IPS-NIHi11 (cell line): ENCODE measurements at regions not wholly inside any gene's neighbourhood (a gene's known extent, or its start where the extent isn't known, plus 50 kb on each side); places are given as distances from the start of the nearest gene placed in this dataset.
"Not testable (repeated sequence)": the region's sequence is repeated elsewhere in the genome, so short reads cannot be mapped to it uniquely, and the experiment has no call there.

Experiments
- DNase-seq: peaks from one replicate; pipeline ENCODE4 v3.0.0; 2012; ENCODE audit warnings: mixed read lengths, low spot score

GRCh38 chr4:189707227-189707626 lies 233.4 kb upstream of the FRG1 start:
- DNase-seq: not testable (repeated sequence)

DNA sequence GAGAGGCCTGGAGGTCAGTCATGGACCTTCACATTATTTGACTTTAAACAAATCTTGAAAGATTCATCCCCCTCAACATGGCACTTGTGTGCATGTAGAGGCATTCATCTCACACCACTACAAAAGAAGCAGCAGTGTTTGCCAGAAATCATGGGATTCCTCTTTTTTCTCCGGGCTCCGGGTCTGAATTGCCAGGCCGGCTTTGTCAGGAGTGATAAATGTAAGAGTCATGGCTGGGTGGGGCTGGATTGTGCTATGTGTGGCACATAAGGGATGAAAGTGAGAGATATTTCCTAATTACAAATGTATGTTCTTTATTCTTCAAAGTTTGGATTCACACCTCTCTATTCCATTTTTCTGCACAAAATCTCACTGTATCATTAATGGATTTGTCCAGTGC lies 228.7 kb upstream of the FRG1 start:
- not testable (repeated sequence) for DNase-seq

DNA sequence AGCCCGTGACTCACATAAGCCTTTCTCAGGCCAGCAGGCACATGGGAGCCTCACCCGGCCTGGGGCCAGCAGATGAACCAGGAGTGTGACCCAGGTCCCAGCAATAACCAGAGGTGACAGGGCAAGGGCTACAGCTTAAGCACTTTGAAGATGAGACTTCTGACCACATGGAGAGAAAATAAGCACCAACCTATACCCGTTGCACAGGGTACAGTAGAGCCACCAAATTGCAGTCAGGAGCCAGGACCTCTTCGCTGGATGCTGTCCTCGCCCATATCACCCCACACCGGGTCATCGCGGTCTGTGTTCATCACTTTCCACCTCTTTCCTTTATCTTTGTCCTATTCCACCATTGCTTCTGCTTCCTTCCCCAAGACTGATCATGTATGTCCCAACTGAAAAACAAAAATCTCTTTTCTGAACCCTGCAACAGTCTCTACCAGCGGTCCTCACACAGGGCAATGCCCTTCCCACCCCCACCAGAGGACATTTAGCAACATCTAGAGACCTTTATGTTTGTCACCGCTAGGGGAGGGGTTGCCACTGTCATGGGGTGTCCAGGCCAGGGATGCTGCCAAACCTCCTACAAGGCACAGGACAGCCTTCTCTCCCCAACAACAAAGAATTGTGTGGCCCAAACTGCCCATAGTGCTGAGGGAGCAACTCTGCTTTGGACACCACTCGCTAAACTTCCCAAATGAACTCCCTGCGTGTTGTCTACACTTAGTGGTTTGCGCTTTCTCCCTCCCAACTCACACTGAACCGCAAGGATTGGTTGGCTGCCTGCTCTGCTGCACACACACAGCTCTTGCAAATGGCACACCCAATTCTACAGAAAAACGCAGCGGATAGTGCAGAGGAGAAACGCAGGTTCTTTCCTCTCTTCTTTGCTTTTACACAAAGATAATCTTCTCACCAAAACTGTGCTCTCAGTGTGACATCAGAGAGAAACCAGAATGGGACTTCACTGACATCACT lies 219.4 kb upstream of the FRG1 start:
- DNase-seq: not testable (repeated sequence)

DNA sequence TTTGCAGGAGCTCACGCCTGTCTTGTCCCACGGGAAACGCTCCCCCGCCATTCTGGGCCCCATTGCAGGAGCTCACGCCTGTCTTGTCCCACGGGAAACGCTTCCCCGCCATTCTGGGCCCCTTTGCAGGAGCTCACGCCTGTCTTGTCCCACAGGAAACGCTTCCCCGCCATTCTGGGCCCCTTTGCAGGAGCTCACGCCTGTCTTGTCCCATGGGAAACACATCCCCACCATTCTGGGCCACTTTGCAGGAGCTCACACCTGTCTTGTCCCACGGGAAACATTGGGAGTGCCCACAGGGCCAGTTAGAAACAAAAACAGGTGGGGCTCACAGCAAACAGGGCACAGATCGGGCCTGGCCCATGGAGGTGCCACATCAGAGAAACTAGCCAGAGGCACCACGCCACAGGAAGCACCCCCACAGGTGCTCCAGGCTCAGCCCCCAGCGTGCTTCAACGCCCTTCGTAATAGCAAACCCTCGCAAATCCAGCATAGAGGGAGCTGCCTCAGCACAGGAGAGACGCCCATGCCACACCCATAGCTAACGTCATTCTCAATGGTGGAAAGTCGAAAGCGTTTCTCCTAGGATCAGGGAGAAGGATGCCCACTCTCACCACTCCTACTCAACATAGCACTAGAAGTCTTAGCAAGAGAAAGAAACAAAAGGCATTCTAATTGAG lies 218.2 kb upstream of the FRG1 start:
- DNase-seq: not testable (repeated sequence)

DNA sequence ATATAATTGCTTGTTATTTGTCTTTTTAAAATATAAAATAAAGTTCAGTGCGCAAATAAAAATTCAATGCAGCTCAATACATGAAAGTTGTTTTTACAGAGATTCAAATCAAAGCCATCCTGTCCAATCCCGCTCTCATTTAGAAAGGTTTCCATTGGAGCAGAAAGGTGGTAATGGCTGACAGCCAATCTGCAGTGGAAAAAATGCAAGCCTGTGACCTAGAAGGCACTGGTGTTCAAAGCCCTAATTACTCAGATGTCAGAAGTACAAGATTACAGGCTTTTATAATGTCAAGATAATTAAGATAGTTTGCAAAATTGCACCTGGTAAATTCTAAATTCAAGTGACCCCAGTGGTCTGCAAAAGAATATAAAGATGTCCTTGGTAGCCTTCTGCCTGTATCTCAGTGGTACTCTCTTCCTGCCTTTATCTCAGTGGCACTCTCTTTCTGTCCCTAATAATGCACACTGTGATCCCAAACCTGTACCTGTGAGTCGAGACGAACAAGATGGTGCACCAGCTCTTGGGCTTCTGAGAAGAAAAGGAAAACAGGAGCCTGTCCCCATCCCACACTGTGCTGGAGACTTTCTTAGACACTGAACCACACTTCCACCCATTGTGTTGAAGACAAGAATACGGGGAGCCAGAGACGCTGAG lies 212.6 kb upstream of the FRG1 start:
- not testable (repeated sequence) for DNase-seq

DNA sequence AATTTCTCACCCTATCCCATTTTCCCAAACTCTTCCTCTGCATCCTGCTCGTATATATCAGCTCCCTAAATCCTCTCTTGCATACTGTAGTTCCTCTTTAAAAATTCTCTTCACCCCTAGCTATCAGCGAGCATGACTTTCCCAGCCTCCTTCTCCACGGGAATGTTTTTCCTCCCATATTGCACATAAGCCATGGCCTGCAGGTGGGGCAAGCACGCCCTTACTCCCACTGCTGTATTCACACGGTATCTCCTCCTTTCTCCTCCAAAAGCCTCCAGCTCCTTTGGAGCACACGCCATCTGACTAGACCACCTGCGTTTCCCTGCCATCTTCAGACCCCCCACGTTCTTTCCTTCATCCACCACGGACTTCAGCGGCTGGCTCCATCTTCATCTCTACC lies 208.7 kb upstream of the FRG1 start:
- DNase-seq: not testable (repeated sequence)

- not testable (repeated sequence) for DNase-seq
Observed at GRCh38 chr4:189733507-189733906, 207.2 kb upstream of the FRG1 start.

- not testable (repeated sequence) for DNase-seq
Observed at GRCh38 chr4:189734648-189735267, 205.9 kb upstream of the FRG1 start.

GRCh38 chr4:189736656-189737055 lies 204.0 kb upstream of the FRG1 start:
- not testable (repeated sequence) for DNase-seq

DNA sequence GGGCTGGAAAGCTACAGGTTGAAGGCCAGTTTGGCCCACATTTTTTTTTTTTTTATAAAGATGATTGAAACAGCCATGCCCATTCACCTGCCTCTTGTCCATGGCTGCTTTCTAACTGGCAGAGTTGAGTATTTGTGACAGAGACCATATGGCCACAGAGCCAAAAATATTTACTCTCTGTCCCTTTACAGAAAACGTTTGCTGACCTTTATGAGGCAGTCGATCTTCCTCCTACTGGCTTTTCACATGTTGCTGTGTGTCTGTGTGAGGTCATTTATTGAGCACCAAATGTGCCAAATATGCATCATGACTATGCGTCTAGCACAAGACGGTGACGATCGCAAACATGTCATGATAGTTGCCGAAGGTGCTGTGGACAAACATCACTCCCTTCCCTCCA lies 200.6 kb upstream of the FRG1 start:
- DNase-seq: not testable (repeated sequence)

DNA sequence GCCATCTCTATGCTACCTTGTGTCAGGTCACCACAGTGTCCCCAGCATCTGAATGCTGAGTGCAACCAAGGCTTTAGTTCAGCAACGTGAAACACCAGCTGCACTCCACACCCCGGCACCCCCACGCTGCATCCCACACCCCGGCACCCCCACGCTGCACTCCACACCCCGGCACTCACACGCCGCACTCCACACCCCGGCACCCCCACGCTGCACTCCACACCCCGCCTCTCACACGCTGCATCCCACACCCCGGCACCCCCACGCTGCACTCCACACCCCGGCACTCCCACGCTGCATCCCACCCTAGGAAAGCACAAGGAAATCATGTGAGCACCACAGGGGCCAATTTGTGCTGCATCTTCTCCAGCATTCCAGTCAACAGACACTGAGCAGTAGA lies 199.8 kb upstream of the FRG1 start:
- no peak for DNase-seq

GRCh38 chr4:189753092-189753491 lies 187.6 kb upstream of the FRG1 start:
- not testable (repeated sequence) for DNase-seq

- DNase-seq: no peak
Observed at GRCh38 chr4:189763583-189763982, 177.1 kb upstream of the FRG1 start.

DNA sequence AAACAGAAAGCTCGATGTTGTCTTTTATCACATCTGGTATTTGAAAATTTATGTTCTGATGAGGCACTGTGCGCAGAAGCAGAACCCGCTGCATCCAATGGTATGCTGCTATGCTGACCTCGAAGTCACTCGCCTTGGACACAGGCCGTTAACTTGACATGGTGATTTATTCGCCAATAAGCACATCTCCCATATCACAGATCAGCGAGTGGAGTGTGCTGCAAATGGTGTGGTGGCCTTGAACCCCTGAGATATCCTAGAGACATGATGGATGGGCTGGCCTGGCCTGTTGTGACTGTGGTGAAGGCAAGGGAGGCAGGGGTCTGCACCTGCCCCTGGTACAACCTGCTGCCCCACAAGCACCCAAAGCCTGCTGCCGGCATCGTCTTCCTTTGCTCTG lies 175.4 kb upstream of the FRG1 start:
- DNase-seq: no peak

GRCh38 chr4:189765736-189766135 lies 174.9 kb upstream of the FRG1 start:
- no peak for DNase-seq

- DNase-seq: no peak
Observed at GRCh38 chr4:189767941-189768340, 172.7 kb upstream of the FRG1 start.

GRCh38 chr4:189769131-189769530 lies 171.5 kb upstream of the FRG1 start:
- DNase-seq: peak; percentile 32

DNA sequence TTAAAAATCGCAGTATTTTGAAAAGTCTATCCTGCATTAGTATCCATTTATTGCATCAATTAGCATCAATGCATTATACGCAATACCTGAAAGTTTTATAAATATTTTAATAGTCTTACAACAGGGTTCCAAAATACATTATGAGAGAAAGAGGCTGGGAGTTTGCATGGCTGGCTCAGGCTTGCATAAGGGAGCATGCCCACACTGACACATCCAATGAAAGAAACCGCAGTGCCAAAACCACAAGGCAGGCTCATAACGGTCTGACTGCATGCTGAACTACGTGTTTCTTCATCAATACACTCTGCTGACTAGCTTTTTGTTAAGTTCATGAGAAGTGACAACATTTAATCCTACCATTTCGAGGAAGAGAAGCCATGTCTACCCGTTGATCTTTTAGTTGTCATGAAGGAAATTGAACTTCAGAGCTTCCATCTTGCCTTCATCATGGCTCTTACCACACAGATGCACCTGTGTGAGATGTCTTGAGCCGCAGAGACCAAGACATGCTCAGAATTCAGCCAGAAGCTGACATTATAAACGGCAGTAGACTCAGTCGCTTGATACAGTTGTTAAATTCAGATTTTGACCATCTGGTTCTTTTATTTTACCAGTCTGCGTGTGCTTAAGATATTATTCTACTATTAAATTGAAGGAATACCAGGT lies 168.8 kb upstream of the FRG1 start:
- no peak for DNase-seq

GRCh38 chr4:189773909-189774308 lies 166.8 kb upstream of the FRG1 start:
- DNase-seq: peak; percentile 19

- no peak for DNase-seq
Observed at GRCh38 chr4:189779281-189779980, 161.2 kb upstream of the FRG1 start.

DNA sequence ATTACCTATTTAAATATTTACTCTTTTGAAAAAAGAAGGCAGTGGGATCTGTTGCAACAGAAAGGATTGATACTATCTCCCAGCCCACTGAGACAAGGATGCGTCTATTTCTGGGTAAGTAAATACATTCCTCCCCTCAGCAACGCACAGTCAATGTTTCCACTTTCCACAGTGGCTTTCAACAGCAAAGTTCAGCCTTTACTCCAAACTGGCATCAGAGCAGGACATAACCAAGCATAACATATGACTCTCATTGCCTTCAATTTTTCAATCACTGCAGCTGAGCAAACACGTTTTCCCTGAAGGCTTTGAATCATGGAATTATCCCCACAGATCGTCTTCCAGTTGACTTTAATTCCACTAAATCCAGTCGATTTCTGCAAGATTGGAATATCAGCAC lies 160.3 kb upstream of the FRG1 start:
- DNase-seq: no peak
